K562 (cell line): ENCODE measurements at regions not wholly inside any gene's neighbourhood (a gene's known extent, or its start where the extent isn't known, plus 50 kb on each side); places are given as distances from the start of the nearest gene placed in this dataset.

Source experiments
- ATAC-seq: fragments of 200-7000 bp; cut with Tn5 transposase; 3 replicates; pipeline ENCODE4 v1.9.1; 2020; ENCODE audit warnings: moderate library complexity
- BruUV-seq: library from RNA; stranded (reverse); fragments of 400-500 nt; replicated peaks from 2 replicates; lab custom pipeline; 2021; lab: Mats Ljungman, UMichigan
- CTCF ChIA-PET: fragments of 300-600 bp; formaldehyde crosslinking; extraction: SDS; loops from one replicate; lab custom pipeline; 2021; ENCODE audit warnings: low intra/inter-chr PET ratio; lab: Yijun Ruan, JAX
- POLR2A ChIA-PET: fragments of 300-600, 350-650 bp; sonication (Branson Sonifier 250); formaldehyde crosslinking; extraction: SDS; loops from one replicate; lab custom pipeline; 2021; ENCODE audit warnings: antibody characterized with exemption, inconsistent platforms; lab: Yijun Ruan, JAX
- DNase-seq, 4 experiments: peaks; one replicate each; pipeline versions ENCODE4 v3.0.0 to v3.0.0-alpha.2; 2011 to 2018; ENCODE audit warnings: low spot score in 3 of 4, mixed read lengths in 3 of 4; ENCODE audit errors: extremely low read depth in 1 of 4
- FAIRE-seq: peaks from 2 replicates; lab custom pipeline; 2011; peaks lifted over from hg19 to GRCh38; lab: Jason Lieb, UNC
- H2AFZ ChIP-seq: 2 replicates; pipeline ENCODE4 v1.6.0; 2011; ENCODE audit warnings: low read depth, low read length, control low read depth, inconsistent platforms
- H3K27ac ChIP-seq: fragments of 200-600 bp; 3 replicates; pipeline ENCODE4 v1.8.0; 2011; ENCODE audit warnings: low read depth, mild to moderate bottlenecking, control low read depth, inconsistent platforms, low read length, moderate library complexity, mixed read lengths; ENCODE audit errors: extremely low read depth
- H3K27me3 ChIP-seq, 2 experiments: fragments of 300-600 bp in 1 of 2; 2 replicates in 1 of 2; 3 replicates in 1 of 2; pipeline versions ENCODE4 v1.6.0 to v1.8.0; 2011; ENCODE audit warnings: inconsistent platforms in 2 of 2, low read length in 2 of 2, mild to moderate bottlenecking in 1 of 2, mixed read lengths in 1 of 2, moderate library complexity in 1 of 2; ENCODE audit not compliant: control insufficient read depth in 2 of 2, insufficient read depth in 2 of 2
- H3K36me3 ChIP-seq: fragments of 300-600 bp; 3 replicates; pipeline ENCODE4 v1.8.0; 2011; ENCODE audit warnings: mild to moderate bottlenecking, low read length, inconsistent platforms; ENCODE audit not compliant: control insufficient read depth, insufficient read depth
- H3K4me1 ChIP-seq, 2 experiments: fragments of 200-600 bp in 1 of 2; replicated peaks in 1 of 2; 2 replicates in 1 of 2; 3 replicates in 1 of 2; pipeline versions ENCODE4 v1.5.1 to v1.8.0; 2011; ENCODE audit warnings: inconsistent platforms in 2 of 2, low read length in 2 of 2, mild to moderate bottlenecking in 1 of 2, mixed read lengths in 1 of 2, moderate library complexity in 1 of 2; ENCODE audit not compliant: control insufficient read depth in 2 of 2, insufficient read depth in 2 of 2
- H3K4me2 ChIP-seq: 2 replicates; pipeline ENCODE4 v1.6.1; 2011; ENCODE audit warnings: low read length, control low read depth, inconsistent platforms, mixed read lengths; ENCODE audit not compliant: insufficient read depth
- H3K4me3 ChIP-seq: fragments of 200-600 bp; sonication (generic), shearing (Covaris generic); 2 replicates; pipeline ENCODE4 v1.5.1; 2016; ENCODE audit warnings: control low read depth, inconsistent platforms
- H3K79me2 ChIP-seq: fragments of 200-600 bp; 3 replicates; pipeline ENCODE4 v1.8.0; 2011; ENCODE audit warnings: low read length, inconsistent platforms; ENCODE audit not compliant: control insufficient read depth, insufficient read depth
- H3K9ac ChIP-seq, 2 experiments: 2 replicates each; pipeline versions ENCODE4 v1.6.0 to v1.6.1; 2011; ENCODE audit warnings: low read depth in 2 of 2, low read length in 2 of 2, control low read depth in 1 of 2, inconsistent platforms in 1 of 2, mild to moderate bottlenecking in 1 of 2, mixed read lengths in 1 of 2; ENCODE audit not compliant: insufficient read depth in 1 of 2
- H3K9me1 ChIP-seq: one replicate; pipeline ENCODE4 v1.6.0; 2011; ENCODE audit warnings: inconsistent platforms, mild to moderate bottlenecking, low read length, moderate library complexity; ENCODE audit not compliant: control insufficient read depth, insufficient read depth
- H3K9me3 ChIP-seq: replicated peaks from 2 replicates; pipeline ENCODE4 v1.5.1; 2011; ENCODE audit warnings: low read depth, low read length, inconsistent platforms; ENCODE audit not compliant: control insufficient read depth, insufficient read depth
- H4K20me1 ChIP-seq: replicated peaks from 2 replicates; pipeline ENCODE4 v1.6.1; 2011; ENCODE audit warnings: low read length, inconsistent platforms, mixed read lengths; ENCODE audit not compliant: control insufficient read depth, insufficient read depth
- CBFB ChIP-seq: sonication (generic); formaldehyde crosslinking; IDR thresholded peaks from 2 replicates; pipeline ENCODE4 v1.4.0; 2020; ENCODE audit warnings: mild to moderate bottlenecking, missing genetic modification reagents
- CEBPG ChIP-seq, 3 experiments: fragments of 200-800 bp in 1 of 3; sonication (Bioruptor generic) in 1 of 3; sonication (generic) in 1 of 3; formaldehyde crosslinking in 1 of 3; IDR thresholded peaks in 2 of 3; conservative IDR thresholded peaks in 1 of 3; 2 replicates each; pipeline versions ENCODE4 v1.6.1 to v1.8.0; 2016 to 2022; ENCODE audit warnings: missing compliant biosample characterization in 2 of 3, missing genetic modification characterization in 2 of 3, mild to moderate bottlenecking in 1 of 3, missing genetic modification reagents in 1 of 3
- GABPB1 ChIP-seq: sonication (generic); formaldehyde crosslinking; IDR thresholded peaks from 2 replicates; pipeline ENCODE4 v1.8.0; 2022; ENCODE audit warnings: mild to moderate bottlenecking, missing genetic modification reagents
- HDGF ChIP-seq: fragments of 450-650 bp; IDR thresholded peaks from 2 replicates; pipeline ENCODE4 v1.6.1; 2016
- PURB ChIP-seq: sonication (generic); formaldehyde crosslinking; IDR thresholded peaks from 2 replicates; pipeline ENCODE4 v1.9.0; 2021; ENCODE audit warnings: low read depth, mild to moderate bottlenecking, missing genetic modification reagents
- RAD51 ChIP-seq: fragments of 450-650 bp; IDR thresholded peaks from 2 replicates; pipeline ENCODE4 v1.7.1; 2016; ENCODE audit warnings: low read depth, mild to moderate bottlenecking, borderline replicate concordance
- SRSF7 ChIP-seq: fragments of 200-400 bp; formaldehyde crosslinking; optimal IDR thresholded peaks from 2 replicates; pipeline ENCODE3; 2017; ENCODE audit warnings: mild to moderate bottlenecking, low read depth, low read length
- ZNF23 ChIP-seq: fragments of 250-450 bp; sonication (Bioruptor Pico); IDR thresholded peaks from 2 replicates; pipeline ENCODE4 v1.4.0; 2020; ENCODE audit warnings: mild to moderate bottlenecking
- ZNF699 ChIP-seq: fragments of 250-450 bp; sonication (Bioruptor Pico); IDR thresholded peaks from 2 replicates; pipeline ENCODE4 v1.8.0; 2021; ENCODE audit warnings: mild to moderate bottlenecking, moderate library complexity; ENCODE audit not compliant: insufficient replicate concordance
- WGBS: fragments of 100-300 bp; shearing (Covaris generic); methylation state at CpG from one replicate; pipeline ENCODE4 v1.1.6; 2016; ENCODE audit warnings: low coverage, mixed read lengths; ENCODE audit not compliant: insufficient coverage; ENCODE audit errors: missing lambda C conversion rate; 5-methylcytosine and 5-hydroxymethylcytosine counted together
- in situ Hi-C: fragments of 300-500 bp; cut with MboI; formaldehyde crosslinking; loops from 4 replicates; pipeline ENCODE4 v1.15.0; 2018; ENCODE audit warnings: inconsistent platforms, mixed read lengths
- intact Hi-C: fragments of 100-400 bp; cut with micrococcal nuclease; formaldehyde crosslinking; loops from 2 replicates; pipeline ENCODE4 v1.14.2; 2022
- TF ChIP-seq, protein P1 (sequence below): fragments of 200-800 bp; sonication (Bioruptor generic); IDR thresholded peaks from 2 replicates; pipeline ENCODE4 v1.6.1; 2017; ENCODE audit warnings: missing genetic modification characterization, missing compliant biosample characterization
- TF ChIP-seq, protein P2 (sequence below): fragments of 450-650 bp; IDR thresholded peaks from 2 replicates; pipeline ENCODE4 v1.6.1; 2016; ENCODE audit warnings: missing biosample characterization, missing genetic modification characterization

GRCh38 chr15:31525185-31525695, 198.6 kb downstream of the KLF13 start:
- 0% methylated on average over 7 of the region's 8 CpGs for WGBS

More at GRCh38 chr15:31525185-31525695, 198.6 kb downstream of the KLF13 start:
- no peaks in the 10 kb centered on the region for H3K79me2 ChIP-seq
- FAIRE-seq (no peak), DNase-seq (no peak), ATAC-seq (no peak)
- in situ Hi-C loops, result no loop called here
- CTCF ChIA-PET, result no interaction called here
- intact Hi-C loops, result no loop called here
- H2AFZ ChIP-seq, result no peak overlapping the region
- no peak overlapping the region for H3K4me3 ChIP-seq
- no peaks in the 10 kb centered on the region for H3K36me3 ChIP-seq
- 0 out of 2 replicates have a peak, but pooled peaks cover 5% of the 10 kb centered on the region for H4K20me1 ChIP-seq
- H3K4me1 ChIP-seq, result peaks cover 0 to 3% of the 10 kb centered on the region in 2 experiments; a peak in 1 of 5 replicates
- no peaks in the 10 kb centered on the region for H3K9me1 ChIP-seq
- TF ChIP-seq CEBPG (CRISPR knock-in tag; IDR thresholded peaks at IDR 0.05), result no peak
- no peak for TF ChIP-seq CEBPG (tag; conservative IDR thresholded peaks at IDR 0.05 in 1 of 2, IDR thresholded peaks at IDR 0.05 in 1 of 2)
- no peak for TF ChIP-seq GABPB1 (CRISPR knock-in tag)
- no peak for TF ChIP-seq SRSF7
- TF ChIP-seq PURB (CRISPR knock-in tag), result no peak
- no peak for TF ChIP-seq RAD51
- TF ChIP-seq, protein P1, sequence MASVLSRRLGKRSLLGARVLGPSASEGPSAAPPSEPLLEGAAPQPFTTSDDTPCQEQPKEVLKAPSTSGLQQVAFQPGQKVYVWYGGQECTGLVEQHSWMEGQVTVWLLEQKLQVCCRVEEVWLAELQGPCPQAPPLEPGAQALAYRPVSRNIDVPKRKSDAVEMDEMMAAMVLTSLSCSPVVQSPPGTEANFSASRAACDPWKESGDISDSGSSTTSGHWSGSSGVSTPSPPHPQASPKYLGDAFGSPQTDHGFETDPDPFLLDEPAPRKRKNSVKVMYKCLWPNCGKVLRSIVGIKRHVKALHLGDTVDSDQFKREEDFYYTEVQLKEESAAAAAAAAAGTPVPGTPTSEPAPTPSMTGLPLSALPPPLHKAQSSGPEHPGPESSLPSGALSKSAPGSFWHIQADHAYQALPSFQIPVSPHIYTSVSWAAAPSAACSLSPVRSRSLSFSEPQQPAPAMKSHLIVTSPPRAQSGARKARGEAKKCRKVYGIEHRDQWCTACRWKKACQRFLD, result no peak
- TF ChIP-seq, protein P2, sequence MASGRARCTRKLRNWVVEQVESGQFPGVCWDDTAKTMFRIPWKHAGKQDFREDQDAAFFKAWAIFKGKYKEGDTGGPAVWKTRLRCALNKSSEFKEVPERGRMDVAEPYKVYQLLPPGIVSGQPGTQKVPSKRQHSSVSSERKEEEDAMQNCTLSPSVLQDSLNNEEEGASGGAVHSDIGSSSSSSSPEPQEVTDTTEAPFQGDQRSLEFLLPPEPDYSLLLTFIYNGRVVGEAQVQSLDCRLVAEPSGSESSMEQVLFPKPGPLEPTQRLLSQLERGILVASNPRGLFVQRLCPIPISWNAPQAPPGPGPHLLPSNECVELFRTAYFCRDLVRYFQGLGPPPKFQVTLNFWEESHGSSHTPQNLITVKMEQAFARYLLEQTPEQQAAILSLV (tag), result no peak
- no peak for TF ChIP-seq ZNF23 (CRISPR knock-in tag)
- no peak for TF ChIP-seq HDGF
- no peak for TF ChIP-seq CBFB
- no peak for TF ChIP-seq ZNF699
- no TSS peak for BruUV-seq
- no peak overlapping the region for H3K9ac ChIP-seq
- POLR2A ChIA-PET, result no interaction called here
- H3K27ac ChIP-seq, result no peak overlapping the region
- H3K27me3 ChIP-seq, result peaks cover 0 to 29% of the 10 kb centered on the region in 2 experiments; a peak in 2 of 5 replicates
- no peaks in the 10 kb centered on the region for H3K9me3 ChIP-seq
- no peak overlapping the region for H3K4me2 ChIP-seq
